ENCODE measurements at regions not wholly inside any gene's neighbourhood (a gene's known extent, or its start where the extent isn't known, plus 50 kb on each side); places are given as distances from the start of the nearest gene placed in this dataset.
"Not testable (repeated sequence)": the region's sequence is repeated elsewhere in the genome, so short reads cannot be mapped to it uniquely, and the experiment has no call there.

DNA sequence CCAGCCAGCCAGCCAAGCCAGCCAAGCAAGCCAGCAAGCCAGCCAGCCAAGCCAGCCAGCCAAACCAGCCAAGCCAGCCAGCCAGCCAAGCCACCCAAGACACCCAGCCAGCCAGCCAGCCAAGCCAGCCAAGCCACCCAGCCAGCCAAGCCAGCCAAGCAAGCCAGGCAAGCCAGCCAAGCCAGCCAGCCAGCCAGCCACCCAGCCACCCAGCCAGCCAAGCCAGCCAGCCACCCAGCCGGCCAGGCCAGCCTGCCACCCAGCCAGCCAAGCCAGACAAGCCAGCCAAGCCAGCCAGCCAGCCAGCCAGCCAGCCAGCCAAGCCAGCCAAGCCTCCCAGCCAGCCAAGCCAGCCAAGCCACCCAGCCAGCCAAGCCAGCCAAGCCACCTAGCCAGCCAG, 333.6 kb upstream of the PLGLB2 start:
- not testable (repeated sequence) for DNase-seq

DNA sequence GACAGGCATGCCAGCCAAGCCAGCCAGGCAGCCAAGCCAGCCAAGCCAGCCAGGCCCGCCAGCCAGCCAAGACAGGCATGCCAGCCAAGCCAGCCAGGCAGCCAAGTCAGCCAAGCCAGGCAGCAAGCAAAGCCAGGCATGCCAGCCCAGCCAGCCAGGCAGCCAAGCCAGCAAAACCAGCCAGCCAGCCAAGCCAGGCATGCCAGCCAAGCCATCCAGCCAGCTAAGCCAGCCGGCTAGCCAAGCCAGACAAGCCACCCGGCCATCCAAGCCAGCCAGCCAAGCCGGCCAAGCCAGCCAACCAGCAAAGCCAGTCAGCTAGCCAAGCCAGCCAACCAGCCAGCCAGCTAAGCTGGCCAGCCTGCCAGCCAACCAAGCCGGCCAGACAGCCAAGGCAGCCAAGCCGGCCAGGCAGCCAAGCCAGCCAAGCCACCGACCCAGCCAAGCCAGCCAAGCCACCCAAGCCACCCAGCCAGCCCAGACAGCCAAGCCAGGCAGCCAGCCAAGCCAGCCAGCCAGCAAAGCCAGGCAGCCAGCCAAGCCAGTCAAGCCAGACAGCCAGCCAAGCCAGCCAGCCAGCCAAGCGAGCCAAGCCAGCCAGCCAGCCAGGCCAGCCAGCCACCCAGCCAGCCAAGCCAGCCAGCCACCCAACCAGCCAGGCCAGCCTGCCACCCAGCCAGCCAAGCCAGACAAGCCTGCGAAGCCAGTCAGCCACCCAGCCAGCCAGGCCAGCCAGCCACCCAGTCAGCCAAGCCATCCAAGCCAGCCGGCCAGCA, 332.9 kb upstream of the PLGLB2 start:
- DNase-seq: not testable (repeated sequence)

DNA sequence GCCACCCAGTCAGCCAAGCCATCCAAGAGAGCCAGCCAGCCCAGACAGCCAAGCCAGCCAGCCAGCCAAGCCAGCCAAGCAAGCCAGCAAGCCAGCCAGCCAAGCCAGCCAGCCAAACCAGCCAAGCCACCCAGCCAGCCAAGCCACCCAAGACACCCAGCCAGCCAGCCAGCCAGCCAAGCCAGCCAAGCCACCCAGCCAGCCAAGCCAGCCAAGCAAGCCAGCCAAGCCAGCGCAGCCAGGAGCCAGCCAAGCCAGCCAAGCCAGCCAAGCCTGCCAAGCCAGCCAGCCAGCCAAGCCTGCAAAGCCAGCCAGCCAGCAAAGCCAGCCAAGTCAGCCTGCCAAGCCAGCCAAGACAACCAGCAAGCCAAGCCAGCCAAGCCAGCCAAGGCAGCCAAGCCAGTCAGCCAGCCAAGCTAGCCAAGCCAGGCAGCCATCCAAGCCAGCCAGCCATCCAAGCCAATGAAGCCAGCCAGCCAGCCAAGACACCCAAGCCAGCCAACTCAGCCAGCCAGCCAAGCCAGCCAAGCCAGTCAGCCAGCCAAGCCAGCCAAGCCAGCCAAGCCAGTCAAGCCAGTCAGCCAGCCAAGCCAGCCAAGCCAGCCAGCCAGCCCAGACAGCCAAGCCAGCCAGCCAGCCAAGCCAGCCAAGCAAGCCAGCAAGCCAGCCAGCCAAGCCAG, 332.2 kb upstream of the PLGLB2 start:
- not testable (repeated sequence) for DNase-seq

DNA sequence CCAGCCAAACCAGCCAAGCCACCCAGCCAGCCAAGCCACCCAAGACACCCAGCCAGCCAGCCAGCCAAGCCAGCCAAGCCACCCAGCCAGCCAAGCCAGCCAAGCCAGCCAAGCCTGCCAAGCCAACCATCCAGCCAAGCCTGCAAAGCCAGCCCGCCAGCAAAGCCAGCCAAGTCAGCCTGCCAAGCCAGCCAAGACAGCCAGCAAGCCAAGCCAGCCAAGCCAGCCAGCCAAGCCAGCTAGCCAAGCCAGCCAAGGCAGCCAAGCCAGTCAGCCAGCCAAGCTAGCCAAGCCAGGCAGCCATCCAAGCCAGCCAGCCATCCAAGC, 331.7 kb upstream of the PLGLB2 start:
- DNase-seq: not testable (repeated sequence)

DNA sequence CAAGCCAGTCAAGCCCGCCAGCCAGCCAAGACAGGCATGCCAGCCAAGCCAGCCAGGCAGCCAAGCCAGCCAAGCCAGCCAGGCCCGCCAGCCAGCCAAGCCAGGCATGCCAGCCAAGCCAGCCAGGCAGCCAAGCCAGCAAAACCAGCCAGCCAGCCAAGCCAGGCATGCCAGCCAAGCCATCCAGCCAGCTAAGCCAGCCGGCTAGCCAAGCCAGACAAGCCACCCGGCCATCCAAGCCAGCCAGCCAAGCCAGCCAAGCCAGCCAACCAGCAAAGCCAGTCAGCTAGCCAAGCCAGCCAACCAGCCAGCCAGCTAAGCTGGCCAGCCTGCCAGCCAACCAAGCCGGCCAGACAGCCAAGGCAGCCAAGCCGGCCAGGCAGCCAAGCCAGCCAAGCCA, 330.7 kb upstream of the PLGLB2 start:
- not testable (repeated sequence) for DNase-seq

DNA sequence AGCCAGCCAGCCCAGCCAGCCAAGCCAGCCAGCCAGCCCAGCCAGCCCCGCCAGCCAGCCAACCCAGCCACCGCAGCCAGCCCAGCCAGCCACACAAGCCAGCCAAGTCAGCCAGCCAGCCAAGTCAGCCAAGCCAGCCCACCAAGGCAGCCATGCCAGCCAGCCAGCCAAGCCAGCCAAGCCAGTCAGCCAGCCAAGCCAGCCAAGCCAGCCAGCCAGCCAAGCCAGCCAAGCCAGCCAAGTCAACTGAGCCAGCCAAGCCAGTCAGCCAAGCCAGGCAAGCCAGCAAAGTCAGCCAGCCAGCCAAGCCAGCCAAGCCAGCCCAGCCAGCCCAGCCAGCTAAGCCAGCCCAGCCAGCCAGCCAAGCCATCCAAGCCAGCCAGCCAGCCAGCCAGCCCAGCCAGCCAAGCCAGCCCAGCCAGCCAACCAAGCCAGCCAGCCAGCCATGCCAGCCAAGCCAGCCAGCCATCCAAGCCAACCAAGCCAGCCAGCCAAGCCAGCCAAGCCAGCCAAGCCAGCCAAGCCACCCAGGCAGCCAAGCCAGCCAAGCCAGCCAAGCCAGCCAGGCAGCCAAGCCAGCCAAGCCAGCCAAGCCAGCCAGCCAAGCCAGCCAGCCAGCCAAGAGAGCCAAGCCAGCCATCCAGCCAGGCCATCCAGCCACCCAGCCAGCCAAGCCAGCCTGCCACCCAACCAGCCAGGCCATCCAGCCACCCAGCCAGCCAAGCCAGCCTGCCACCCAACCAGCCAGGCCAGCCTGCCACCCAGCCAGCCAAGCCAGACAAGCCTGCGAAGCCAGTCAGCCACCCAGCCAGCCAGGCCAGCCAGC, 329.9 kb upstream of the PLGLB2 start:
- not testable (repeated sequence) for DNase-seq

DNA sequence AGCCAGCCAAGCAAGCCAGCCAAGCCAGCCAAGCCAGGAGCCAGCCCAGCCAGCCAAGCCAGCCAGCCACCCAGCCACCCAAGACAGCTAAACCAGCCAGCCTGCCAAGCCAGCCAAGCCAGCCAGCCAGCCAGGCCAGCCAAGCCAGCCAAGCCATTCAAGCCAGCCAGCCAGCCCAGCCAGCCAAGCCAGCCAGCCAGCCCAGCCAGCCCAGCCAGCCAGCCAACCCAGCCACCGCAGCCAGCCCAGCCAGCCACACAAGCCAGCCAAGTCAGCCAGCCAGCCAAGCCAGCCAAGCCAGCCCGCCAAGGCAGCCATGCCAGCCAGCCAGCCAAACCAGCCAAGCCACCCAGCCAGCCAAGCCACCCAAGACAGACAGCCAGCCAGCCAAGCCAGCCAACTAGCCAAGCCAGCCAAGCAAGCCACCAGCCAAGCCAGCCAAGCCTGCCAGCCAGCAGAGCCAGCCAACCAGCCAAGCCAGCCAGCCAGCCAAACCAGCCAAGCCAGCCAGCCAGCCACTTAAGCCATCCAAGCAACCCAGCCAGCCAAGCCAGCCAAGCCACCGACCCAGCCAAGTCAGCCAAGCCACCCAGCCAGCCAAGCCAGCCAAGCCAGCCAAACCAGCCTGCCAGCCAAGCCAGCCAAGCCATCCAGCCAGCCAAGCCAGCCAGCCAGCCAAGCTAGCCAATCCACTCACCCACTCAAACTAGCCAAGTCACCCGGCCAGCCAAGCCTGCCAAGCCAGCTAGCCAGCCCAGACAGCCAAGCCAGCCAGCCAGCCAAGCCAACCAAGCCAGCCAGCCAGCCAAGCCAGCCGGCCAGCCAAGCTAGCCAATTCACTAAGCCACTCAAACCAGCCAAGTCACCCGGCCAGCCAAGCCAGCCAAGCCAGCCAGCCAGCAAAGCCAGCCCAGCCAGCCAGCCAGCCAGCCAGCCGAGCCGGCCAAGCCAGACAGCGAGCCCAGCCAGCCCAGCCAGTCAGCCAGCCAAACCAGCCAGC, 328.8 kb upstream of the PLGLB2 start:
- DNase-seq: not testable (repeated sequence)

DNA sequence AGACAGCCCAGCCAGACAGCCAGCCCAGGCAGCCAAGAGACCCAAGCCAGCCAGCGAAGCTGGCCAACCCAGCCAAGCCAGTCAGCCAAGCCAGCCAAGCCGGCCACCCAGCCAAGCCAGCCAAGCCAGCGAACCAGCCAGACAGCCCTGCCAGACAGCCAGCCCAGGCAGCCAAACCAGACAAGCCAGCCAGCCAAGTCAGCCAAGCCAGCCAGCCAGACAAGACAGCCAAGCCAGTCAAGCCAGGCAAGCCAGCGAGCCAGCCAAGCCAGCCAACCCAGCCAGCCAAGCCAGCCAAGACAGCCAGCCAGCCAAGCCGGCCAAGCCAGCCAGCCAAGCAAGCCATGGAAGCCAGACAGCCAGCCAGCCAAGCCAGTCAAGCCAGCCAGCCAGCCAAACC, 327.9 kb upstream of the PLGLB2 start:
- DNase-seq: not testable (repeated sequence)

DNA sequence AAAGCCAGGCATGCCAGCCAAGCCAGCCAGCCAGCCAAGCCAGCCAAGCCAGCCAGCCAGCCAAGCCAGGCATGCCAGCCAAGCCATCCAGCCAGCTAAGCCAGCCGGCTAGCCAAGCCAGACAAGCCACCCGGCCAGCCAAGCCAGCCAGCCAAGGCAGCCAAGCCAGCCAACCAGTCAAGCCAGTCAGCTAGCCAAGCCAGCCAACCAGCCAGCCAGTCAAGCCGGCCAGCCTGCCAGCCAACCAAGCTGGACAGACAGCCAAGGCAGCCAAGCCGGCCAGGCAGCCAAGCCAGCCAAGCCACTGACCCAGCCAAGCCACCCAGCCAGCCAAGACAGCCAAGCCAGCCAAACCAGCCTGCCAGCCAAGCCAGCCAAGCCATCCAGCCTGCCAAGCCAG, 326.9 kb upstream of the PLGLB2 start:
- DNase-seq: not testable (repeated sequence)

DNA sequence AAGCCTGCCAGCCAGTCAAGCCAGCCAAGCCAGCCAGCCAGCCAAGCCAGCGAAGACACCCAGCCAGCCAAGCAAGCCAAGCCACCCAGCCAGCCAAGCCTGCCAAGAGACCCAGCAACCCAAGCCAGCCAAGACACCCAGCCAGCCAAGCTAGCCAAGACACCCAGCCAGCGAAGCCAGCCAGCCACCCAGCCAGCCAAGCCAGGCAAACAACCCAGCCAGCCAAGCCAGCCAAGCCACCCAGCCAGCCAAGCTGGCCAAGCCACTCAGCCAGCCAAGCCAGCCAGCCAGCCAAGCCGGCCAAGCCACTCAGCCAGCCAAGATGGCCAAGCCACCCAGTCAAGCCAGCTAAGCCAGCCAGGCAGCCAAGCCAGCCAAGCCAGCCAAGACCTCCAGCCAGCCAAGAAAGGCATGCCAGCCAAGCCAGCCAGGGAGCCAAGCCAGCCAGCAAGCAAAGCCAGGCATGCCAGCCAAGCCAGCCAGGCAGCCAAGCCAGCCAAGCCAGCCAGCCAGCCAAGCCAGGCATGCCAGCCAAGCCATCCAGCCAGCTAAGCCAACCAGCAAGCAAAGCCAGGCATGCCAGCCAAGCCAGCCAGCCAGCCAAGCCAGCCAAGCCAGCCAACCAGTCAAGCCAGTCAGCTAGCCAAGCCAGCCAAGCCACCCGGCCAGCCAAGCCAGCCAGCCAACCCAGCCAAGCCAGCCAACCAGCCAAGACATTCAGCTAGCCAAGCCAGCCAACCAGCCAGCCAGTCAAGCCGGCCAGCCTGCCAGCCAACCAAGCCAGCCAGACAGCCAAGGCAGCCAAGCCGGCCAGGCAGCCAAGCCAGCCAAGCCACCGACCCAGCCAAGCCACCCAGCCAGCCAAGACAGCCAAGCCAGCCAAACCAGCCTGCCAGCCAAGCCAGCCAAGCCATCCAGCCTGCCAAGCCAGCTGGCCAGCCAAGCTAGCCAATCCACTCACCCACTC, 323.8 kb upstream of the PLGLB2 start:
- DNase-seq: not testable (repeated sequence)

DNA sequence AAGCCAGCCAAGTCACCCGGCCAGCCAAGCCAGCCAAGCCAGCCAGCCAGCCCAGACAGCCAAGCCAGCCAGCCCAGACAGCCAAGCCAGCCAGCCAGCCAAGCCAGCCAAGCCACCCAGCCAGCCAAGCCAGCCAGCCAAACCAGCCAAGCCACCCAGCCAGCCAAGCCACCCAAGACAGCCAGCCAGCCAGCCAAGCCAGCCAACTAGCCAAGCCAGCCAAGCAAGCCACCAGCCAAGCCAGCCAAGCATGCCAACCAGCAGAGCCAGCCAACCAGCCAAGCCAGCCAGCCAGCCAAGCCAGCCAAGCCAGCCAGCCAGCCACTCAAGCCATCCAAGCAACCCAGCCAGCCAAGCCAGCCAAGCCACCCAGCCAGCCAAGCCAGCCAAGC, 323.1 kb upstream of the PLGLB2 start:
- not testable (repeated sequence) for DNase-seq

DNA sequence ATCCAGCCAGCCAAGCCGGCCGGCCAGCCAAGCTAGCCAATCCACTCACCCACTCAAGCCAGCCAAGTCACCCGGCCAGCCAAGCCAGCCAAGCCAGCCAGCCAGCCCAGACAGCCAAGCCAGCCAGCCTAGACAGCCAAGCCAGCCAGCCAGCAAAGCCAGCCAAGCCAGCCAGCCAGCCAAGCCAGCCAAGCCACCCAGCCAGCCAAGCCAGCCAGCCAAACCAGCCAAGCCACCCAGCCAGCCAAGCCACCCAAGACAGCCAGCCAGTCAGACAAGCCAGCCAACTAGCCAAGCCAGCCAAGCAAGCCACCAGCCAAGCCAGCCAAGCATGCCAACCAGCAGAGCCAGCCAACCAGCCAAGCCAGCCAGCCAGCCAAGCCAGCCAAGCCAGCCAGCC, 322.7 kb upstream of the PLGLB2 start:
- DNase-seq: not testable (repeated sequence)

DNA sequence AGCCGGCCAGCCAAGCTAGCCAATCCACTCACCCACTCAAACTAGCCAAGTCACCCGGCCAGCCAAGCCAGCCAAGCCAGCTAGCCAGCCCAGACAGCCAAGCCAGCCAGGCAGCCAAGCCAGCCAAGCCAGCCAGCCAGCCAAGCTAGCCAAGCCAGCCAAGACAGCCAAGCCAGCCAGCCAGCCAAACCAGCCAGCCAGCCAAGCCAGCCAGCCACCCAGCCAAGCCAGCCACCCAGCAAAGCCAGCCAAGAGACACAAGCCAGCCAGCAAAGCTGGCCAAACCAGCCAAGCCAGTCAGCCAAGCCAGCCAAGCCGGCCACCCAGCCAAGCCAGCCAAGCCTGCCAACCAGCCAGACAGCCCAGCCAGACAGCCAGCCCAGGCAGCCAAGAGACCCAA, 322.2 kb upstream of the PLGLB2 start:
- not testable (repeated sequence) for DNase-seq

DNA sequence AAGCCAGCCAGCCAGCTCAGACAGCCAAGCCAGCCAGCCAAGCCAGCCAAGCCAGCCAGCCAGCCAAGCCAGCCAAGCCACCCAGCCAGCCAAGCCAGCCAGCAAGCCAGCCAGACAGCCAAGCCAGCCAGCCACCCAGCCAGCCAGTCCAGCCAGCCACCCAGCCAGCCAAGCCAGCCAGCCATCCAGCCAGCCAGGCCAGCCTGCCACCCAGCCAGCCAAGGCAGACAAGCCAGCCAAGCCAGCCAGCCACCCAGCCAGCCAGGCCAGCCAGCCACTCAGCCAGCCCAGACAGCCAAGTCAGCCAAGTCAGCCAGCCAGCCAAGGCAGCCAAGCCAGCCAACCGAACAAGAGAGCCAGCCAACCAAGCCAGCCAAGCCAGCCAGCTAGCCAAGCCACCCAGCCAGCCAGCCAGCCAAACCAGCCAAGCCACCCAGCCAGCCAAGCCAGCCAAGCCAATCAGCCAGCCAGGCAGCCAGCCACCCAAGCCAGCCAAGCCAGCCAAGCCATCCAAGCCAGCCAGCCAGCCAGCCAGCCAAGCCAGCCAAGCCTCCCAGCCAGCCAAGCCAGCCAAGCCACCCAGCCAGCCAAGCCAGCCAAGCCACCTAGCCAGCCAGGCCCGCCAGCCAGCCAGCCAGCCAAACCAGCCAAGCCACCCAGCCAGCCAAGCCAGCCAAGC, 319.3 kb upstream of the PLGLB2 start:
- DNase-seq: not testable (repeated sequence)

DNA sequence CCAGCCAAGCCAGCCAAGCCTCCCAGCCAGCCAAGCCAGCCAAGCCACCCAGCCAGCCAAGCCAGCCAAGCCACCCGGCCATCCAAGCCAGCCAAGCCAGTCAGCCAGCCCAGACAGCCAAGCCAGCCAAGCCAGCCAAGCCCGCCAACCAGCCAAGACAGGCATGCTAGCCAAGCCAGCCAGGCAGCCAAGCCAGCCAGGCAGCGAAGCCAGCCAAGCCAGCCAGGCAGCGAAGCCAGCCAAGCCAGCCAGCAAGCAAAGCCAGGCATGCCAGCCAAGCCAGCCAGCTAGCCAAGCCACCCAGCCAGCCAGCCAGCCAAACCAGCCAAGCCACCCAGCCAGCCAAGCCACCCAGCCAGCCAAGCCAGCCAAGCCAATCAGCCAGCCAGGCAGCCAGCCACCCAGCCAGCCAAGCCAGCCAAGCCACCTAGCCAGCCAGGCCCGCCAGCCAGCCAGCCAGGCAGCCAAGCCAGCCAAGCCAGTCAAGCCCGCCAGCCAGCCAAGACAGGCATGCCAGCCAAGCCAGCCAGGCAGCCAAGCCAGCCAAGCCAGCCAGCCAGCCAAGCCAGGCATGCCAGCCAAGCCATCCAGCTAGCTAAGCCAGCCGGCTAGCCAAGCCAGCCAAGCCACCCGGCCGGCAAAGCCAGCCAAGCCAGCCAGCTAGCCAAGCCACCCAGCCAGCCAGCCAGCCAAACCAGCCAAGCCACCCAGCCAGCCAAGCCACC, 318.5 kb upstream of the PLGLB2 start:
- not testable (repeated sequence) for DNase-seq

DNA sequence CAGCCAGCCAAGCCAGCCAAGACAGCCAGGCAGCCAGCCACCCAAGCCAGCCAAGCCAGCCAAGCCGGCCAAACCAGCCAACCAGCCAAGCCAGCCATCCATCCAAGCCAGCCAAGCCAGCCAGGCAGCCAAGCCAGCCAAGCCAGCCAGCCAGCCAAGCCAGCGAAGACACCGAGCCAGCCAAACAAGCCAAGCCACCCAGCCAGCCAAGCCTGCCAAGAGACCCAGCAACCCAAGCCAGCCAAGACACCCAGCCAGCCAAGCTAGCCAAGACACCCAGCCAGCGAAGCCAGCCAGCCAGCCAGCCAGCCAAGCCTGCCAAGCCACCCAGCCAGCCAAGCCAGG, 318.0 kb upstream of the PLGLB2 start:
- DNase-seq: not testable (repeated sequence)

DNA sequence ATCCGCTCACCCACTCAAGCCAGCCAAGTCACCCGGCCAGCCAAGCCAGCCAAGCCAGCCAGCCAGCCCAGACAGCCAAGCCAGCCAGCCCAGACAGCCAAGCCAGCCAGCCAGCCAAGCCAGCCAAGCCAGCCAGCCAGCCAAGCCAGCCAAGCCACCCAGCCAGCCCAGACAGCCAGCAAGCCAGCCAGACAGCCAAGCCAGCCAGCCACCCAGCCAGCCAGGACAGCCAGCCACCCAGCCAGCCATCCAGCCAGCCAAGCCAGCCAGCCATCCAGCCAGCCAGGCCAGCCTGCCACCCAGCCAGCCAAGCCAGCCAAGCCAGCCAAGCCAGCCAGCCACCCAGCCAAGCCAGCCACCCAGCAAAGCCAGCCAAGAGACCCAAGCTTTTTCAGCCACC, 316.8 kb upstream of the PLGLB2 start:
- not testable (repeated sequence) for DNase-seq

DNA sequence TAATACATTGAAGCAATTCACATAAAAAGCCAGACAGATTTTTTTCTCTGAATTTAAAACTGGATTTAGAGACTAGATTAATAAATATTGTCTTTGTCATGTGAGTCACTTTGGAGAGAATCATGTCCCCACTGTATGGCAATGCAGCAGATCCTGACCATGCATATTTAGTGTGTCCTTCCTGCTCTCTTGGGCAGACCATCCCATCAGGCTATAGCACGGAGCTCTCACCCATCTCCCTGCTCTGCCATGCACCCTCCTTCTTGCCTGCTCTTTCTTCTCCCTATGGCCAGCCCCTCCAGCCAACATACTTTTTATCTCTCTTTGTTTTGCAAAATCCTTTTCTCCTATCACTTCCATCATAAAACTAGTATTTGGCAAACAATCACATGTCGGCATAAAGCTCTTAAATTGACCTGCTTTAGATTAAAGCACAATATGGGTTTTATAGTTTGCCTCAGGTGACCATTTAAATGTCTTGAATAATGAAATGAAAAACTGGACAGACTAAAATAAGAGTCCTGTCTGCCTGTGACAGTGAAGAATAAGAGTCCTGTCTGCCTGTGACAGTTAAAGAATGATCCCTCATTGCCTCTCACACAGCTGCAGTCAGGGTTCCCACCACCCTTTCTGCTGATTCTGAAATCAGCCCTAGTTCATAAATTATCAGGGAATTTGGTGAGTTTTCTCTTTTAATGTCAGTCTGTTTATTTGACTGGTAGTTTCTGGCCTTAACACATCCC, 315.0 kb upstream of the PLGLB2 start:
- DNase-seq: not testable (repeated sequence)

DNA sequence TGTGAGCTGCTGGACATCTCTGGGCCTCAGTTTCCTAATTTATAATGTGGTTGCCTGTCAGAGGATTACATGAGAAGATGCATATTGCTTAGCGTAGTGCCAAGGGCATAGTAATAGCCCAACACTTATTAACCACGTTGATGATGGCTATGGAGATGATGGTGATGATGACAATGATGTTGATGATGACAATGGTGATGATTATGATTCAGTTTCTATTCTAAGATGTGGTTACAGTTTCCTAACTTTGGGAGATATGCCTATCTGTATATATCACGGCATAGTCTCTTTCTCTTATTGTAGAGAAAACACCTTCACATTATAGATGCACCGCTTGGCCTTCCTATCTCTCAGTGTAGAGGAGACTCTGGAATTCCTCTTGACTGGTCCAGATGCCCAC, 311.9 kb upstream of the PLGLB2 start:
- not testable (repeated sequence) for DNase-seq

All from fibroblast of skin of abdomen (primary cell).